K562 (cell line): ENCODE measurements at regions not wholly inside any gene's neighbourhood (a gene's known extent, or its start where the extent isn't known, plus 50 kb on each side); places are given as distances from the start of the nearest gene placed in this dataset.
A peak's percentile ranks its signal among the peaks of the same experiment; 100 is the strongest.

Source experiments
- ATAC-seq: fragments of 200-7000 bp; cut with Tn5 transposase; 3 replicates; pipeline ENCODE4 v1.9.1; 2020; ENCODE audit warnings: moderate library complexity
- BruUV-seq: library from RNA; stranded (reverse); fragments of 400-500 nt; replicated peaks from 2 replicates; lab custom pipeline; 2021; lab: Mats Ljungman, UMichigan
- CTCF ChIA-PET: fragments of 300-600 bp; formaldehyde crosslinking; extraction: SDS; loops from one replicate; lab custom pipeline; 2021; ENCODE audit warnings: low intra/inter-chr PET ratio; lab: Yijun Ruan, JAX
- POLR2A ChIA-PET: fragments of 300-600, 350-650 bp; sonication (Branson Sonifier 250); formaldehyde crosslinking; extraction: SDS; loops from one replicate; lab custom pipeline; 2021; ENCODE audit warnings: antibody characterized with exemption, inconsistent platforms; lab: Yijun Ruan, JAX
- DNase-seq, 4 experiments: peaks; one replicate each; pipeline versions ENCODE4 v3.0.0 to v3.0.0-alpha.2; 2011 to 2018; ENCODE audit warnings: low spot score in 3 of 4, mixed read lengths in 3 of 4; ENCODE audit errors: extremely low read depth in 1 of 4
- FAIRE-seq: peaks from 2 replicates; lab custom pipeline; 2011; peaks lifted over from hg19 to GRCh38; lab: Jason Lieb, UNC
- H2AFZ ChIP-seq: 2 replicates; pipeline ENCODE4 v1.6.0; 2011; ENCODE audit warnings: low read depth, low read length, control low read depth, inconsistent platforms
- H3K27ac ChIP-seq: fragments of 200-600 bp; 3 replicates; pipeline ENCODE4 v1.8.0; 2011; ENCODE audit warnings: low read depth, mild to moderate bottlenecking, control low read depth, inconsistent platforms, low read length, moderate library complexity, mixed read lengths; ENCODE audit errors: extremely low read depth
- H3K27me3 ChIP-seq, 2 experiments: fragments of 300-600 bp in 1 of 2; 2 replicates in 1 of 2; 3 replicates in 1 of 2; pipeline versions ENCODE4 v1.6.0 to v1.8.0; 2011; ENCODE audit warnings: inconsistent platforms in 2 of 2, low read length in 2 of 2, mild to moderate bottlenecking in 1 of 2, mixed read lengths in 1 of 2, moderate library complexity in 1 of 2; ENCODE audit not compliant: control insufficient read depth in 2 of 2, insufficient read depth in 2 of 2
- H3K36me3 ChIP-seq: fragments of 300-600 bp; 3 replicates; pipeline ENCODE4 v1.8.0; 2011; ENCODE audit warnings: mild to moderate bottlenecking, low read length, inconsistent platforms; ENCODE audit not compliant: control insufficient read depth, insufficient read depth
- H3K4me1 ChIP-seq, 2 experiments: fragments of 200-600 bp in 1 of 2; replicated peaks in 1 of 2; 2 replicates in 1 of 2; 3 replicates in 1 of 2; pipeline versions ENCODE4 v1.5.1 to v1.8.0; 2011; ENCODE audit warnings: inconsistent platforms in 2 of 2, low read length in 2 of 2, mild to moderate bottlenecking in 1 of 2, mixed read lengths in 1 of 2, moderate library complexity in 1 of 2; ENCODE audit not compliant: control insufficient read depth in 2 of 2, insufficient read depth in 2 of 2
- H3K4me2 ChIP-seq: 2 replicates; pipeline ENCODE4 v1.6.1; 2011; ENCODE audit warnings: low read length, control low read depth, inconsistent platforms, mixed read lengths; ENCODE audit not compliant: insufficient read depth
- H3K4me3 ChIP-seq: fragments of 200-600 bp; sonication (generic), shearing (Covaris generic); 2 replicates; pipeline ENCODE4 v1.5.1; 2016; ENCODE audit warnings: control low read depth, inconsistent platforms
- H3K79me2 ChIP-seq: fragments of 200-600 bp; 3 replicates; pipeline ENCODE4 v1.8.0; 2011; ENCODE audit warnings: low read length, inconsistent platforms; ENCODE audit not compliant: control insufficient read depth, insufficient read depth
- H3K9ac ChIP-seq, 2 experiments: 2 replicates each; pipeline versions ENCODE4 v1.6.0 to v1.6.1; 2011; ENCODE audit warnings: low read depth in 2 of 2, low read length in 2 of 2, control low read depth in 1 of 2, inconsistent platforms in 1 of 2, mild to moderate bottlenecking in 1 of 2, mixed read lengths in 1 of 2; ENCODE audit not compliant: insufficient read depth in 1 of 2
- H3K9me1 ChIP-seq: one replicate; pipeline ENCODE4 v1.6.0; 2011; ENCODE audit warnings: inconsistent platforms, mild to moderate bottlenecking, low read length, moderate library complexity; ENCODE audit not compliant: control insufficient read depth, insufficient read depth
- H3K9me3 ChIP-seq: replicated peaks from 2 replicates; pipeline ENCODE4 v1.5.1; 2011; ENCODE audit warnings: low read depth, low read length, inconsistent platforms; ENCODE audit not compliant: control insufficient read depth, insufficient read depth
- H4K20me1 ChIP-seq: replicated peaks from 2 replicates; pipeline ENCODE4 v1.6.1; 2011; ENCODE audit warnings: low read length, inconsistent platforms, mixed read lengths; ENCODE audit not compliant: control insufficient read depth, insufficient read depth
- C11orf30 ChIP-seq: fragments of 450-650 bp; IDR thresholded peaks from 2 replicates; pipeline ENCODE4 v1.6.1; 2016; ENCODE audit warnings: low read depth, mild to moderate bottlenecking
- CEBPG ChIP-seq, 3 experiments: fragments of 200-800 bp in 1 of 3; sonication (Bioruptor generic) in 1 of 3; sonication (generic) in 1 of 3; formaldehyde crosslinking in 1 of 3; IDR thresholded peaks in 2 of 3; conservative IDR thresholded peaks in 1 of 3; 2 replicates each; pipeline versions ENCODE4 v1.6.1 to v1.8.0; 2016 to 2022; ENCODE audit warnings: missing compliant biosample characterization in 2 of 3, missing genetic modification characterization in 2 of 3, mild to moderate bottlenecking in 1 of 3, missing genetic modification reagents in 1 of 3
- CTCF ChIP-seq, 3 experiments: IDR thresholded peaks in 2 of 3; conservative IDR thresholded peaks in 1 of 3; 2 replicates each; pipeline ENCODE4 v1.5.1; 2011 to 2012; ENCODE audit warnings: low read length in 3 of 3, mild to moderate bottlenecking in 3 of 3, control low read depth in 2 of 3, improper control_type of control experiment in 1 of 3, inconsistent platforms in 1 of 3, low read depth in 1 of 3, mixed read lengths in 1 of 3, moderate library complexity in 1 of 3; ENCODE audit not compliant: insufficient read depth in 2 of 3
- DEAF1 ChIP-seq: fragments of 450-650 bp; formaldehyde crosslinking; IDR thresholded peaks from 2 replicates; pipeline ENCODE4 v1.4.0; 2020; ENCODE audit warnings: mild to moderate bottlenecking, moderate library complexity
- MAFF ChIP-seq: IDR thresholded peaks from 2 replicates; pipeline ENCODE4 v1.6.1; 2012; ENCODE audit warnings: low read length, improper control_type of control experiment
- MAFG ChIP-seq: fragments of 450-650 bp; conservative IDR thresholded peaks from 2 replicates; pipeline ENCODE4 v1.6.1; 2016; ENCODE audit warnings: missing genetic modification characterization, missing compliant biosample characterization
- MAFK ChIP-seq: IDR thresholded peaks from 2 replicates; pipeline ENCODE4 v1.6.1; 2011; ENCODE audit warnings: low read length, improper control_type of control experiment
- POLR2A ChIP-seq: fragments of 450-650 bp; conservative IDR thresholded peaks from 2 replicates; pipeline ENCODE4 v1.6.1; 2016
- SIRT6 ChIP-seq: IDR thresholded peaks from one replicate; pipeline ENCODE4 v1.6.1; 2012; ENCODE audit warnings: low read depth, mild to moderate bottlenecking, control low read depth, inconsistent platforms, low read length, moderate library complexity
- TAF7 ChIP-seq: fragments of 450-650 bp; IDR thresholded peaks from 2 replicates; pipeline ENCODE4 v1.6.1; 2016; ENCODE audit warnings: missing genetic modification characterization, missing compliant biosample characterization
- THRA ChIP-seq: fragments of 450-650 bp; IDR thresholded peaks from 2 replicates; pipeline ENCODE4 v1.6.1; 2017; ENCODE audit warnings: mild to moderate bottlenecking, moderate library complexity
- ZBTB43 ChIP-seq: sonication (generic); formaldehyde crosslinking; IDR thresholded peaks from 2 replicates; pipeline ENCODE4 v1.8.0; 2023; ENCODE audit warnings: mild to moderate bottlenecking, missing genetic modification reagents
- ZNF316 ChIP-seq: fragments of 450-650 bp; IDR thresholded peaks from 2 replicates; pipeline ENCODE4 v1.6.1; 2016
- WGBS: fragments of 100-300 bp; shearing (Covaris generic); methylation state at CpG from one replicate; pipeline ENCODE4 v1.1.6; 2016; ENCODE audit warnings: low coverage, mixed read lengths; ENCODE audit not compliant: insufficient coverage; ENCODE audit errors: missing lambda C conversion rate; 5-methylcytosine and 5-hydroxymethylcytosine counted together
- in situ Hi-C: fragments of 300-500 bp; cut with MboI; formaldehyde crosslinking; loops from 4 replicates; pipeline ENCODE4 v1.15.0; 2018; ENCODE audit warnings: inconsistent platforms, mixed read lengths
- intact Hi-C: fragments of 100-400 bp; cut with micrococcal nuclease; formaldehyde crosslinking; loops from 2 replicates; pipeline ENCODE4 v1.14.2; 2022

- TF ChIP-seq CTCF (IDR thresholded peaks at IDR 0.05 in 2 of 3, conservative IDR thresholded peaks at IDR 0.05 in 1 of 3; ENCODE audit: insufficient read depth in 2 of 3, low read depth in 1 of 3, low read length in 3 of 3): peak; percentile 68 to 94 (median 84)
- TF ChIP-seq THRA: no peak
- TF ChIP-seq CEBPG (CRISPR knock-in tag; IDR thresholded peaks at IDR 0.05): no peak
- TF ChIP-seq CEBPG (tag; conservative IDR thresholded peaks at IDR 0.05 in 1 of 2, IDR thresholded peaks at IDR 0.05 in 1 of 2): no peak
- TF ChIP-seq POLR2A: no peak
- peak; percentile 87 for TF ChIP-seq DEAF1 (CRISPR knock-in tag)
Measured at GRCh38 chr2:138090330-138090729, 126.1 kb downstream of the HNMT start (continued).

GRCh38 chr2:138093455-138093854, 129.2 kb downstream of the HNMT start:
- no peak overlapping the region for H3K9ac ChIP-seq
- H2AFZ ChIP-seq: no peak overlapping the region
- intact Hi-C loops (loop anchor here (5.0 to 10.0 kb wide), 2 partner anchors 226 to 281 kb away; no protein-coding TSS in a partner anchor), in situ Hi-C loops (no loop called here)
- ChIA-PET CTCF (no interaction called here), POLR2A (no interaction called here)
- H3K36me3 ChIP-seq: no peaks in the 10 kb centered on the region
- no peaks in the 10 kb centered on the region for H3K79me2 ChIP-seq
- no peaks in the 10 kb centered on the region for H3K27me3 ChIP-seq
- H4K20me1 ChIP-seq: no peaks in the 10 kb centered on the region
- BruUV-seq: no TSS peak
- ATAC-seq: no peak
- H3K27ac ChIP-seq: no peak overlapping the region
- no peak overlapping the region for H3K4me3 ChIP-seq
- H3K4me1 ChIP-seq: no peaks in the 10 kb centered on the region
- 3% methylated on average over 4 of the region's 4 CpGs for WGBS
- H3K9me1 ChIP-seq: no peaks in the 10 kb centered on the region
- H3K4me2 ChIP-seq: no peak overlapping the region
- H3K9me3 ChIP-seq: no peaks in the 10 kb centered on the region
- DNase-seq: no peak
- no peak for FAIRE-seq
- no peak for TF ChIP-seq SIRT6
- TF ChIP-seq ZBTB43 (CRISPR knock-in tag): no peak
- peak; percentile 63 for TF ChIP-seq C11orf30
- peak; percentile 86 for TF ChIP-seq ZNF316
- peak; percentile 73 for TF ChIP-seq MAFK
- TF ChIP-seq MAFF: peak; percentile 76
- no peak for TF ChIP-seq TAF7 (tag)
- peak; percentile 65 for TF ChIP-seq MAFG (tag)
